Glutamatergic neuron (in vitro differentiated cells): ENCODE measurements at regions not wholly inside any gene's neighbourhood (a gene's known extent, or its start where the extent isn't known, plus 50 kb on each side); places are given as distances from the start of the nearest gene placed in this dataset.
A peak's percentile ranks its signal among the peaks of the same experiment; 100 is the strongest.

ENCODE experiments used
- DNase-seq: peaks from one replicate; pipeline ENCODE4 v3.0.0; 2022
- H3K27ac Mint-ChIP-seq: one replicate; pipeline ENCODE4 v1.8.0; 2020; ENCODE audit warnings: mild to moderate bottlenecking, mixed read lengths, inconsistent platforms; ENCODE audit not compliant: unreplicated experiment
- H3K27me3 Mint-ChIP-seq: one replicate; pipeline ENCODE4 v1.8.0; 2020; ENCODE audit warnings: mild to moderate bottlenecking, moderate library complexity, mixed read lengths, inconsistent platforms; ENCODE audit not compliant: unreplicated experiment
- H3K36me3 Mint-ChIP-seq: one replicate; pipeline ENCODE4 v1.8.0; 2020; ENCODE audit warnings: mild to moderate bottlenecking, mixed read lengths, inconsistent platforms; ENCODE audit not compliant: unreplicated experiment
- H3K4me1 Mint-ChIP-seq: one replicate; pipeline ENCODE4 v1.8.0; 2020; ENCODE audit warnings: mild to moderate bottlenecking, low read depth, mixed read lengths, inconsistent platforms; ENCODE audit not compliant: unreplicated experiment
- H3K4me3 Mint-ChIP-seq: one replicate; pipeline ENCODE4 v1.8.0; 2020; ENCODE audit warnings: mild to moderate bottlenecking, mixed read lengths, inconsistent platforms; ENCODE audit not compliant: unreplicated experiment
- H3K9me3 Mint-ChIP-seq: one replicate; pipeline ENCODE4 v1.8.0; 2020; ENCODE audit warnings: mild to moderate bottlenecking, moderate library complexity, mixed read lengths, inconsistent platforms; ENCODE audit not compliant: unreplicated experiment
- CTCF ChIP-seq: fragments of 200-600 bp; sonication (generic); IDR thresholded peaks from one replicate; pipeline ENCODE4 v1.5.0; 2021; ENCODE audit not compliant: partially characterized antibody, unreplicated experiment

DNA sequence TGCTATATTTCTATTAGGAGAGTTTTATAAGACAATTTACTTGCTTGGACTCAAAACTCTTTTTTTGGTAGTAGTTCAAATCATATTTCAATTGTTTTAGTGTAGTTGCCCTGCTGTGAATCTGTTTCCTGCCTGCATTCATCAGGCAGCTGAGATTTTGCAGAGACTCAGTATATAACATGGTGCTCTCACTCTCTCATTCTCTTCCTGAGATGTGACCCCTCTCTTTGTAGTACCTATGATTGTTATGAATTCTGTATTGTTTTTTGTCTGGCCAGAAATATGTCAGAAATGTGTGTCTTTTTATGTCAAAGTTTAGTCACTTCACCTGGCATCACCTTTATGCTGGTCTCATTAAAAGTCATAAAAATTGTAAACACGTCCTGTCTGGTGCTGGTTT, 374.0 kb downstream of the RAPGEF2 start:
- DNase-seq = no peak
- H3K36me3 Mint-ChIP-seq = no peaks in the 10 kb centered on the region
- TF ChIP-seq CTCF = no peak
- H3K27me3 Mint-ChIP-seq = peaks cover 1% of the 10 kb centered on the region
- H3K9me3 Mint-ChIP-seq = peaks cover 2% of the 10 kb centered on the region
- no peak overlapping the region for H3K27ac Mint-ChIP-seq
- H3K4me1 Mint-ChIP-seq = no peaks in the 10 kb centered on the region
- no peak overlapping the region for H3K4me3 Mint-ChIP-seq

- Mint-ChIP-seq H3K27me3 (peaks cover 1% of the 10 kb centered on the region), H3K36me3 (no peaks in the 10 kb centered on the region), H3K4me3 (no peak overlapping the region), H3K27ac (no peak overlapping the region), H3K4me1 (peaks cover 15% of the 10 kb centered on the region), H3K9me3 (peaks cover 2% of the 10 kb centered on the region)
- no peak for DNase-seq
- TF ChIP-seq CTCF = no peak
Observed at GRCh38 chr4:159480826-159481225, 377.9 kb downstream of the RAPGEF2 start.

DNA sequence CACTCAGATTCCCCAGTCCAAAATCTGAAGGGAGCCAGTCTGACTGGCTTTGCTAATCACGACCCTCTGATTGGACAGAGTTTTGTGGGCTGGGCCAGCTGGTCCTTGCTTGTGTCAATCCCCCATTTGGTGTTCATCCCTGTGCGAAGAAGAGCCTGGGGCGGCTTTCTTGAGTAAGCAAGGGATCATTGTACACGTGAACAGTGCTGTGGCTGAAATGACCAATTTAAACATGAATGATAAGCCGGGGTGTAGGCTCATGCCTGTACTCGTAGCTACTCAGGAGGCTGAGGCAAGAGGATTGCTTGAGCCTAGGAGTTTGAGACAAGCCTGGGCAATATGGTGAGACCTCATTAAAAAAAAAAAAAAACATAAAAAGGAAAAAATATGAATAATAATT, 379.1 kb downstream of the RAPGEF2 start:
- Mint-ChIP-seq H3K4me3 (no peak overlapping the region), H3K27me3 (peaks cover 1% of the 10 kb centered on the region), H3K36me3 (no peaks in the 10 kb centered on the region), H3K4me1 (peaks cover 15% of the 10 kb centered on the region), H3K27ac (no peak overlapping the region), H3K9me3 (peaks cover 2% of the 10 kb centered on the region)
- no peak for DNase-seq
- no peak for TF ChIP-seq CTCF

- Mint-ChIP-seq H3K27ac (peak overlapping the region; percentile 56), H3K4me3 (no peak overlapping the region), H3K4me1 (peaks cover 20% of the 10 kb centered on the region), H3K36me3 (no peaks in the 10 kb centered on the region), H3K9me3 (peaks cover 2% of the 10 kb centered on the region), H3K27me3 (peaks cover 1% of the 10 kb centered on the region)
- TF ChIP-seq CTCF = no peak
- DNase-seq = no peak
Observed at GRCh38 chr4:159483110-159483781, 380.4 kb downstream of the RAPGEF2 start.

DNA sequence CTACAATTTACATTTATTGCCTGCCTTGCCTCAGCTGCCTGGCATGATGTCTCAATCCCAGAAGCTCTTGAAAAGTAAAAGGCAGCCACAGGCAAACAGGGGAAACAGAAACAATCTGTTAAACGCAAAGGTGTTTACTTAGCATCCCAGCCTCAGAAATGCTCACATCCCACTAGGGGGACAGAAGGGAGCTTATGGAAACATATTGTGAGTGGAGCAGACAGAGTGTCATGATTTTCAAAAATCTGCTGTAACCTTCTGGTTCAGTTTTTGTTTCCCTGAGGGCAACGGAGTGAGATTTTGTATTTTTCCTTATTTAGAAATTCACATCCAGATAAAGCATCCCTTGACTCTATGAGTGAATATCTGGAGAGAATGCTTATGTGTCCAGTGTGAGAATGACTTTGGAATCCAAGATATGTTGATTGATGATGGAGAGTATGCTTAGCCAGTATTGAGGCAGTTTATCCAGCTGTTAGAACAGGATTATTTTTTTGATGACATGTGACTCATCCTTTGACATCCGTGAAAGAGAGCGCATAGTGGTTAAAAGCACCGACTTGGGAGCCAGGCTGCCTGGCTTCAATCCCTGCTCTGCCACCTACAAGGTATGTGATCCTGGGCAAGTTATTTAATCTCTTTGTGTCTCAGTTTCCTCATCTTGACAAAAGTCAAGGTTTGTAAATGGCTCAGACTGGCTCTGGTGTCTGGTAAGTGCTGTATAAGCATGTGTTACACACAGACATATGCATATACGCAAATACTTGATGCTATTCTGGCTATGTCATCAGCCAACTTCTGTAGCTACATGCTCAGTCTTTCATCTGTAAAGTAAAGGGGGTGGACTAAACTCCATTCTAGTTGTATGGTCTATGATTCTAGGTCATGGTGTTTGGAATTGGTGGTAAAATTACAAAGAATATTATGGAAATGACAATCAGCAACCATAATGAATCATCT, 381.2 kb downstream of the RAPGEF2 start:
- peak overlapping the region; percentile 56 for H3K27ac Mint-ChIP-seq
- peaks cover 2% of the 10 kb centered on the region for H3K9me3 Mint-ChIP-seq
- no peaks in the 10 kb centered on the region for H3K36me3 Mint-ChIP-seq
- no peak for TF ChIP-seq CTCF
- peaks cover 1% of the 10 kb centered on the region for H3K27me3 Mint-ChIP-seq
- H3K4me3 Mint-ChIP-seq = no peak overlapping the region
- no peak for DNase-seq
- peaks cover 20% of the 10 kb centered on the region for H3K4me1 Mint-ChIP-seq
